H9 (cell line): ENCODE measurements at regions not wholly inside any gene's neighbourhood (a gene's known extent, or its start where the extent isn't known, plus 50 kb on each side); places are given as distances from the start of the nearest gene placed in this dataset.

ENCODE experiments used
- DNase-seq: peaks from one replicate; pipeline ENCODE4 v3.0.0-alpha.2; 2017
- H2AFZ ChIP-seq: one replicate; pipeline ENCODE4 v1.6.1; 2013; ENCODE audit warnings: mild to moderate bottlenecking, low read length, control low read depth, moderate library complexity
- H2AK5ac ChIP-seq: 2 replicates; pipeline ENCODE4 v1.6.1; 2013; ENCODE audit warnings: low read length, control low read depth, mixed read lengths; ENCODE audit not compliant: insufficient read length
- H2BK120ac ChIP-seq: one replicate; pipeline ENCODE4 v1.6.1; 2013; ENCODE audit warnings: low read depth, mild to moderate bottlenecking, low read length, control low read depth, inconsistent platforms; ENCODE audit not compliant: poor library complexity, severe bottlenecking
- H2BK12ac ChIP-seq: 2 replicates; pipeline ENCODE4 v1.6.1; 2013; ENCODE audit warnings: low read length, control low read depth, mixed read lengths, low read depth; ENCODE audit not compliant: insufficient read length
- H2BK15ac ChIP-seq: 2 replicates; pipeline ENCODE4 v1.6.1; 2013; ENCODE audit warnings: low read depth, low read length, control low read depth
- H2BK20ac ChIP-seq: one replicate; pipeline ENCODE4 v1.6.1; 2013; ENCODE audit warnings: low read depth, mild to moderate bottlenecking, low read length, control low read depth, inconsistent platforms; ENCODE audit not compliant: poor library complexity, severe bottlenecking
- H2BK5ac ChIP-seq: 2 replicates; pipeline ENCODE4 v1.6.1; 2013; ENCODE audit warnings: low read length, control low read depth, mixed read lengths; ENCODE audit not compliant: insufficient read length
- H3K14ac ChIP-seq: 2 replicates; pipeline ENCODE4 v1.6.1; 2013; ENCODE audit warnings: low read length, control low read depth; ENCODE audit not compliant: insufficient read depth
- H3K18ac ChIP-seq: 2 replicates; pipeline ENCODE4 v1.6.1; 2013; ENCODE audit warnings: low read depth, mild to moderate bottlenecking, mixed read lengths, low read length, control low read depth; ENCODE audit not compliant: insufficient read length
- H3K23ac ChIP-seq: 2 replicates; pipeline ENCODE4 v1.6.1; 2013; ENCODE audit warnings: low read length, control low read depth, mixed read lengths, low read depth; ENCODE audit not compliant: insufficient read length
- H3K23me2 ChIP-seq: 2 replicates; pipeline ENCODE4 v1.6.1; 2013; ENCODE audit warnings: low read depth, mild to moderate bottlenecking, mixed read lengths, low read length, control low read depth; ENCODE audit not compliant: insufficient read length, poor library complexity, severe bottlenecking
- H3K27ac ChIP-seq: 2 replicates; pipeline ENCODE4 v1.5.1; 2013; ENCODE audit warnings: low read length, control low read depth, mixed read lengths, low read depth; ENCODE audit not compliant: insufficient read length
- H3K27me3 ChIP-seq: 2 replicates; pipeline ENCODE4 v1.6.1; 2013; ENCODE audit warnings: low read length, control low read depth, inconsistent platforms; ENCODE audit not compliant: insufficient read depth
- H3K4ac ChIP-seq: 2 replicates; pipeline ENCODE4 v1.6.1; 2013; ENCODE audit warnings: low read depth, mild to moderate bottlenecking, control low read depth, inconsistent platforms, low read length, moderate library complexity
- H3K4me1 ChIP-seq: 2 replicates; pipeline ENCODE4 v1.6.1; 2013; ENCODE audit warnings: low read length, control low read depth, inconsistent platforms; ENCODE audit not compliant: insufficient read depth
- H3K4me2 ChIP-seq: 2 replicates; pipeline ENCODE4 v1.6.1; 2013; ENCODE audit warnings: low read length, control low read depth, mixed read lengths; ENCODE audit not compliant: insufficient read length, insufficient read depth
- H3K56ac ChIP-seq: 2 replicates; pipeline ENCODE4 v1.6.1; 2013; ENCODE audit warnings: low read depth, mild to moderate bottlenecking, mixed read lengths, low read length, control low read depth; ENCODE audit not compliant: insufficient read length
- H3K79me1 ChIP-seq: 2 replicates; pipeline ENCODE4 v1.6.1; 2013; ENCODE audit warnings: low read depth, mild to moderate bottlenecking, moderate library complexity, low read length, control low read depth, inconsistent platforms; ENCODE audit not compliant: insufficient read depth, poor library complexity, severe bottlenecking
- H3K79me2 ChIP-seq: 2 replicates; pipeline ENCODE4 v1.6.1; 2013; ENCODE audit warnings: low read length, control low read depth, inconsistent platforms; ENCODE audit not compliant: insufficient read depth
- H3K9ac ChIP-seq: 2 replicates; pipeline ENCODE4 v1.6.1; 2013; ENCODE audit warnings: low read length, control low read depth, mixed read lengths; ENCODE audit not compliant: insufficient read length; ENCODE audit errors: extremely low read depth
- H3K9me3 ChIP-seq: one replicate; pipeline ENCODE4 v1.6.1; 2013; ENCODE audit warnings: low read depth, low read length, inconsistent platforms; ENCODE audit not compliant: control insufficient read depth
- H3T11ph ChIP-seq: one replicate; pipeline ENCODE4 v1.6.1; 2013; ENCODE audit warnings: mild to moderate bottlenecking, low read length, control low read depth, inconsistent platforms
- H4K20me1 ChIP-seq: one replicate; pipeline ENCODE4 v1.6.1; 2013; ENCODE audit not compliant: control insufficient read depth, insufficient read length, insufficient read depth
- H4K5ac ChIP-seq: 2 replicates; pipeline ENCODE4 v1.6.1; 2013; ENCODE audit warnings: low read depth, mild to moderate bottlenecking, mixed read lengths, low read length, control low read depth; ENCODE audit not compliant: insufficient read length
- H4K8ac ChIP-seq: replicated peaks from 2 replicates; pipeline ENCODE4 v1.6.1; 2013; ENCODE audit warnings: low read length, control low read depth, mixed read lengths, low read depth; ENCODE audit not compliant: insufficient read length
- H4K91ac ChIP-seq: 2 replicates; pipeline ENCODE4 v1.6.1; 2013; ENCODE audit warnings: low read depth, mild to moderate bottlenecking, moderate library complexity, mixed read lengths, low read length, control low read depth; ENCODE audit not compliant: insufficient read length
- H3K27ac Mint-ChIP-seq, 3 experiments: 2 replicates in 2 of 3; 3 replicates in 1 of 3; pipeline ENCODE4 v1.8.0; 2020 to 2021; ENCODE audit warnings: mixed read lengths in 3 of 3, mild to moderate bottlenecking in 1 of 3, moderate library complexity in 1 of 3
- H3K27me3 Mint-ChIP-seq: 2 replicates; pipeline ENCODE4 v1.8.0; 2021; ENCODE audit warnings: low read depth, mild to moderate bottlenecking, moderate library complexity, mixed read lengths
- H3K36me3 Mint-ChIP-seq, 3 experiments: 2 replicates in 2 of 3; 3 replicates in 1 of 3; pipeline ENCODE4 v1.8.0; 2020 to 2021; ENCODE audit warnings: low read depth in 3 of 3, mixed read lengths in 3 of 3; ENCODE audit not compliant: insufficient read depth in 1 of 3
- H3K4me1 Mint-ChIP-seq, 2 experiments: 2 replicates each; pipeline ENCODE4 v1.8.0; 2020; ENCODE audit warnings: mixed read lengths in 2 of 2
- H3K4me3 Mint-ChIP-seq, 2 experiments: 2 replicates in 1 of 2; 3 replicates in 1 of 2; pipeline ENCODE4 v1.8.0; 2020 to 2021; ENCODE audit warnings: mild to moderate bottlenecking in 2 of 2, mixed read lengths in 2 of 2, moderate library complexity in 1 of 2
- H3K9me3 Mint-ChIP-seq, 2 experiments: 2 replicates in 1 of 2; 3 replicates in 1 of 2; pipeline ENCODE4 v1.8.0; 2020; ENCODE audit warnings: mild to moderate bottlenecking in 2 of 2, mixed read lengths in 2 of 2, moderate library complexity in 1 of 2
- WGBS: extraction: QIAGEN DNeasy Blood & Tissue Kit; methylation state at CpG from one replicate; pipeline ENCODE4 v1.1.7; 2013; ENCODE audit warnings: missing lambda C conversion rate, low lambda C conversion rate, mixed read lengths; ENCODE audit not compliant: insufficient read length; ENCODE audit errors: extremely low coverage; 5-methylcytosine and 5-hydroxymethylcytosine counted together
- TF ChIP-seq, protein P1 (sequence below): fragments of 200-600 bp; sonication (generic); conservative IDR thresholded peaks from 3 replicates; pipeline ENCODE4 v1.8.0; 2021; ENCODE audit warnings: antibody characterized with exemption, mild to moderate bottlenecking

DNA sequence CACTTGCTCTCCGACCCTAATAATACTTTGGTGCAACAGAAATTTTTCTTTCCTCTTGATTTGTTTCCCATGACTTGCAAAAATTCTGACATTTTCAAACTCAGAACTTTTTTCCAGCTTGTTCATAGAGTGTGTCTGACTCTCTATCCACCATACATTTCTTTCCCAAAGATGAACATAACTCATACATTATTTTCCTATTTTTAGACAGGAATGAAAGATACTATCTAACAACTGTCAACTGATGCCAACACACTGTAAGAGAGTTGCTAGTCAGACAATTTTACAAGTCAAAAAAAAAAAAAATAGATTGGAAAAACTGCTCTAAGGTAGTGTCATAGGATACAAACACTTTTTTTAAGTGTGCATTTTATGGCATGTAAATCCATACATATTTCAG is 1001.0 kb upstream of the WWC1 start:
- no peak overlapping the region for H2AFZ ChIP-seq
- no peak overlapping the region for H3K4me3 Mint-ChIP-seq

More for the DNA sequence above, 1001.0 kb upstream of the WWC1 start:
- H3K79me2 ChIP-seq: no peaks in the 10 kb centered on the region
- H3K23ac ChIP-seq: no peak overlapping the region
- H4K8ac ChIP-seq: no peak overlapping the region
- no peak overlapping the region for H2BK120ac ChIP-seq
- Mint-ChIP-seq H3K27ac (no peak overlapping the region), H3K9me3 (peaks cover 4 to 9% of the 10 kb centered on the region in 2 experiments), H3K27me3 (no peaks in the 10 kb centered on the region), H3K4me1 (peaks cover 25 to 33% of the 10 kb centered on the region in 2 experiments), H3K36me3 (peaks cover 7 to 15% (median 12%) of the 10 kb centered on the region in 3 experiments; a peak in 6 of 7 replicates)
- peaks cover 4% of the 10 kb centered on the region for H3K4me1 ChIP-seq
- TF ChIP-seq, protein P1, sequence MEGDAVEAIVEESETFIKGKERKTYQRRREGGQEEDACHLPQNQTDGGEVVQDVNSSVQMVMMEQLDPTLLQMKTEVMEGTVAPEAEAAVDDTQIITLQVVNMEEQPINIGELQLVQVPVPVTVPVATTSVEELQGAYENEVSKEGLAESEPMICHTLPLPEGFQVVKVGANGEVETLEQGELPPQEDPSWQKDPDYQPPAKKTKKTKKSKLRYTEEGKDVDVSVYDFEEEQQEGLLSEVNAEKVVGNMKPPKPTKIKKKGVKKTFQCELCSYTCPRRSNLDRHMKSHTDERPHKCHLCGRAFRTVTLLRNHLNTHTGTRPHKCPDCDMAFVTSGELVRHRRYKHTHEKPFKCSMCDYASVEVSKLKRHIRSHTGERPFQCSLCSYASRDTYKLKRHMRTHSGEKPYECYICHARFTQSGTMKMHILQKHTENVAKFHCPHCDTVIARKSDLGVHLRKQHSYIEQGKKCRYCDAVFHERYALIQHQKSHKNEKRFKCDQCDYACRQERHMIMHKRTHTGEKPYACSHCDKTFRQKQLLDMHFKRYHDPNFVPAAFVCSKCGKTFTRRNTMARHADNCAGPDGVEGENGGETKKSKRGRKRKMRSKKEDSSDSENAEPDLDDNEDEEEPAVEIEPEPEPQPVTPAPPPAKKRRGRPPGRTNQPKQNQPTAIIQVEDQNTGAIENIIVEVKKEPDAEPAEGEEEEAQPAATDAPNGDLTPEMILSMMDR: no peak
- peaks cover 7% of the 10 kb centered on the region for H3K9me3 ChIP-seq
- H4K91ac ChIP-seq: no peak overlapping the region
- H2BK20ac ChIP-seq: no peak overlapping the region
- no peak overlapping the region for H3K56ac ChIP-seq
- no peak overlapping the region for H3K4ac ChIP-seq
- H4K20me1 ChIP-seq: no peaks in the 10 kb centered on the region
- H3K23me2 ChIP-seq: no peaks in the 10 kb centered on the region
- no peaks in the 10 kb centered on the region for H3K79me1 ChIP-seq
- H3T11ph ChIP-seq: no peak overlapping the region
- no peak overlapping the region for H3K27ac ChIP-seq
- WGBS: no CpG with 5 or more reads among the region's 1 CpG
- H2BK5ac ChIP-seq: no peak overlapping the region
- H3K4me2 ChIP-seq: no peak overlapping the region
- no peak overlapping the region for H2BK15ac ChIP-seq
- H4K5ac ChIP-seq: no peak overlapping the region
- no peak for DNase-seq
- H3K18ac ChIP-seq: no peak overlapping the region
- H3K9ac ChIP-seq: no peak overlapping the region
- H3K27me3 ChIP-seq: no peaks in the 10 kb centered on the region
- no peak overlapping the region for H3K14ac ChIP-seq
- no peak overlapping the region for H2BK12ac ChIP-seq
- no peak overlapping the region for H2AK5ac ChIP-seq
